ENCODE measurements at regions not wholly inside any gene's neighbourhood (a gene's known extent, or its start where the extent isn't known, plus 50 kb on each side); places are given as distances from the start of the nearest gene placed in this dataset.
A peak's percentile ranks its signal among the peaks of the same experiment; 100 is the strongest.

DNA sequence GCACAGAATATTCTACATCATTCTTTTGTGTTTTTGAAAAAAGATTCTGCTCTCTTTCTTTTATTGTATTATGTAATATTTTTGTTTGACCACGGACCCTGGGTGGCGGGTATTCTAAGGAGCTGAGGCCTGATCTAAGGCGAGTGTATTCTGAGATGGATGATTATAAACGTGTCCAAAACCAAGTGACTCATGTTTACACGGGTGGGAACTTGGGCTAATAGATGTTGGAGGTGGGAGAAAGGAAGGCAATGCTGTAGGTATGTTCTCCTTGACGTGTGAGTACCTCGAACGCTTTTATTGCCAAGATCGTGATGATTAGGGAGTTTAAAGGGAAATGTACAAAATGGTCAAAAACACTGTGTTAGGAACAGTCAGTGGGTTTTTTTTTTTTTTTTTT lies 188.9 kb upstream of the FAT1 start:
- BruUV-seq (replicated peaks): no TSS peak
- Histone ChIP-seq H2BK20ac (ENCODE audit: low read depth, low read length) (no peak overlapping the region), H2AK9ac (replicated peaks; ENCODE audit: low read depth, low read length, poor library complexity) (no peak overlapping the region), H3K9me3 (ENCODE audit: control insufficient read depth, insufficient read depth, low read length) (no peaks in the 10 kb centered on the region), H3K56ac (ENCODE audit: extremely low read depth, insufficient read depth, low read length) (no peak overlapping the region), H3K27ac (ENCODE audit: insufficient read depth, low read length) (no peak overlapping the region), H3K18ac (ENCODE audit: low read depth, low read length) (no peak overlapping the region), H4K8ac (ENCODE audit: low read depth in 2 of 2, low read length in 2 of 2) (no peak overlapping the region), H3K9me1 (ENCODE audit: insufficient read depth, low read length) (no peaks in the 10 kb centered on the region), H2AFZ (replicated peaks; ENCODE audit: low read length, poor library complexity) (no peak overlapping the region), H2BK15ac (ENCODE audit: low read depth, low read length) (peak overlapping the region; percentile 66; the same call in 1 of the 3 replicates), H3K4me1 (ENCODE audit: control insufficient read depth, insufficient read depth, low read length) (peaks cover 1% of the 10 kb centered on the region; the same call in 1 of the 2 replicates), H3K9ac (ENCODE audit: low read depth, low read length) (no peak overlapping the region), H4K5ac (ENCODE audit: low read depth, low read length) (no peak overlapping the region), H2AK5ac (ENCODE audit: low read depth, low read length) (no peak overlapping the region), H3K79me1 (ENCODE audit: low read depth in 1 of 2, low read length in 2 of 2) (no peaks in the 10 kb centered on the region), H4K91ac (ENCODE audit: insufficient read depth, low read depth, low read length) (no peak overlapping the region), H2BK120ac (ENCODE audit: low read depth, low read length) (no peak overlapping the region), H3K4me2 (ENCODE audit: low read depth, low read length) (no peak overlapping the region), H3K27me3 (ENCODE audit: control insufficient read depth, insufficient read depth, low read length) (no peaks in the 10 kb centered on the region), H3K4me3 (ENCODE audit: insufficient read depth, low read depth, low read length) (no peak overlapping the region), H3K4ac (ENCODE audit: low read depth, low read length) (no peak overlapping the region), H3K36me3 (ENCODE audit: control insufficient read depth, insufficient read depth, low read length) (no peaks in the 10 kb centered on the region), H3K23ac (ENCODE audit: low read depth, low read length) (no peak overlapping the region), H2BK5ac (ENCODE audit: low read depth, low read length, poor library complexity, severe bottlenecking) (no peak overlapping the region), H3K14ac (replicated peaks; ENCODE audit: low read depth, low read length) (no peak overlapping the region), H4K20me1 (ENCODE audit: insufficient read depth, low read length) (no peaks in the 10 kb centered on the region)
- WGBS, 2 experiments (ENCODE audit: extremely low coverage in 2 of 2, insufficient read length in 1 of 2): 42% methylated on average over 5 of the region's 9 CpGs; no CpG with 5 or more reads in 1 of the 2 experiments
- in situ Hi-C loops (cut with MboI; ENCODE audit: low sequenced_read_pairs) (no loop called here), dilution Hi-C loops (cut with HindIII; ENCODE audit: low sequenced_read_pairs, unreplicated experiment) (no loop called here), intact Hi-C loops (cut with micrococcal nuclease) (no loop called here)
- CTCF ChIA-PET: no interaction called here
- no peak for DNase-seq
- POLR2A ChIA-PET (ENCODE audit: unreplicated experiment): no interaction called here
- no peak for TF ChIP-seq MAFK (IDR thresholded peaks at IDR 0.05; ENCODE audit: low read depth, low read length)
- no peak for ATAC-seq (ENCODE audit: low read depth)
